ENCODE measurements at regions not wholly inside any gene's neighbourhood (a gene's known extent, or its start where the extent isn't known, plus 50 kb on each side); places are given as distances from the start of the nearest gene placed in this dataset.

- no peak for DNase-seq (ENCODE audit: low read depth)
- no peak for TF ChIP-seq CTCF (IDR thresholded peaks at IDR 0.05; ENCODE audit: low read length, missing control alignments)
- no peak overlapping the region for H3K4me3 ChIP-seq (replicated peaks; ENCODE audit: low read depth, low read length)
Measured at GRCh38 chr5:20351849-20352248, 363.8 kb upstream of the CDH18 start.

- no peak for TF ChIP-seq CTCF (IDR thresholded peaks at IDR 0.05; ENCODE audit: low read length, missing control alignments)
- H3K4me3 ChIP-seq (replicated peaks; ENCODE audit: low read depth, low read length), result no peak overlapping the region
- no peak for DNase-seq (ENCODE audit: low read depth)
Measured at GRCh38 chr5:20348321-20348720, 360.3 kb upstream of the CDH18 start.

GRCh38 chr5:20347334-20347733 lies 359.3 kb upstream of the CDH18 start:
- TF ChIP-seq CTCF (IDR thresholded peaks at IDR 0.05; ENCODE audit: low read length, missing control alignments), result no peak
- no peak overlapping the region for H3K4me3 ChIP-seq (replicated peaks; ENCODE audit: low read depth, low read length)
- DNase-seq (ENCODE audit: low read depth), result no peak

- no peak for DNase-seq (ENCODE audit: low read depth)
- TF ChIP-seq CTCF (IDR thresholded peaks at IDR 0.05; ENCODE audit: low read length, missing control alignments), result no peak
Measured at GRCh38 chr5:20340126-20340525, 352.1 kb upstream of the CDH18 start.

GRCh38 chr5:20335978-20336377 lies 348.0 kb upstream of the CDH18 start:
- peak; percentile 2 for DNase-seq (ENCODE audit: low read depth)
- no peak overlapping the region for H3K4me3 ChIP-seq (replicated peaks; ENCODE audit: low read depth, low read length)
- TF ChIP-seq CTCF (IDR thresholded peaks at IDR 0.05; ENCODE audit: low read length, missing control alignments), result peak; percentile 19

More at GRCh38 chr5:20340126-20340525, 352.1 kb upstream of the CDH18 start:
- no peak overlapping the region for H3K4me3 ChIP-seq (replicated peaks; ENCODE audit: low read depth, low read length)

- TF ChIP-seq CTCF (IDR thresholded peaks at IDR 0.05; ENCODE audit: low read length, missing control alignments), result no peak
- no peak for DNase-seq (ENCODE audit: low read depth)
- no peak overlapping the region for H3K4me3 ChIP-seq (replicated peaks; ENCODE audit: low read depth, low read length)
Measured at GRCh38 chr5:20331826-20332225, 343.8 kb upstream of the CDH18 start.

- no peak for DNase-seq (ENCODE audit: low read depth)
- H3K4me3 ChIP-seq (replicated peaks; ENCODE audit: low read depth, low read length), result no peak overlapping the region
Measured at GRCh38 chr5:20323323-20323722, 335.3 kb upstream of the CDH18 start.

More at GRCh38 chr5:20323323-20323722, 335.3 kb upstream of the CDH18 start:
- TF ChIP-seq CTCF (IDR thresholded peaks at IDR 0.05; ENCODE audit: low read length, missing control alignments), result no peak

Measured in fibroblast of pulmonary artery (primary cell).